ENCODE measurements at regions not wholly inside any gene's neighbourhood (a gene's known extent, or its start where the extent isn't known, plus 50 kb on each side); places are given as distances from the start of the nearest gene placed in this dataset.
"Not testable (repeated sequence)": the region's sequence is repeated elsewhere in the genome, so short reads cannot be mapped to it uniquely, and the experiment has no call there.

GRCh38 chr15:96166223-96167200, 164.0 kb upstream of the NR2F2 start:
- FAIRE-seq, result no peak
- no peak for DNase-seq (ENCODE audit: low read depth, low spot score)
- no peak overlapping the region for H3K27ac ChIP-seq (ENCODE audit: control insufficient read depth, insufficient read depth, low read length)

GRCh38 chr15:96170616-96170978, 159.9 kb upstream of the NR2F2 start:
- H3K36me3 ChIP-seq (ENCODE audit: control insufficient read depth in 2 of 2, extremely low read depth in 1 of 2, insufficient read depth in 2 of 2, low read length in 2 of 2); H3K9me3 ChIP-seq (ENCODE audit: control insufficient read depth, low read depth, low read length); H2AFZ ChIP-seq (ENCODE audit: control insufficient read depth, low read length); DNase-seq (ENCODE audit: low read depth, low spot score); dilution Hi-C loops (cut with MboI; ENCODE audit: extremely low pct_ligation_motif_present, low sequenced_read_pairs); H3K4me3 ChIP-seq (ENCODE audit: control insufficient read depth in 2 of 3, extremely low read depth in 1 of 3, insufficient read depth in 2 of 3, low read depth in 1 of 3, low read length in 3 of 3); H3K4me2 ChIP-seq (ENCODE audit: control insufficient read depth, extremely low read depth, insufficient read depth, low read depth, low read length); FAIRE-seq; H3K79me2 ChIP-seq (ENCODE audit: control insufficient read depth, insufficient read depth, low read length); H4K20me1 ChIP-seq (ENCODE audit: control insufficient read depth, extremely low read depth, insufficient read depth, low read length); H3K27me3 ChIP-seq (ENCODE audit: control insufficient read depth, extremely low read depth, insufficient read depth, low read length); H3K9ac ChIP-seq (ENCODE audit: control insufficient read depth, extremely low read depth, insufficient read depth, low read length); H3K4me1 ChIP-seq (ENCODE audit: control insufficient read depth, extremely low read depth, insufficient read depth, low read length); H3K9me1 ChIP-seq (ENCODE audit: control insufficient read depth, extremely low read depth, insufficient read depth, low read length); H3K27ac ChIP-seq (ENCODE audit: control insufficient read depth, insufficient read depth, low read length): not testable (repeated sequence)

More at GRCh38 chr15:96166223-96167200, 164.0 kb upstream of the NR2F2 start:
- TF ChIP-seq CTCF (optimal IDR thresholded peaks at IDR 0.05 in 1 of 3, IDR thresholded peaks at IDR 0.05 in 1 of 3, conservative IDR thresholded peaks at IDR 0.05 in 1 of 3; ENCODE audit: extremely low read depth in 1 of 3, insufficient read depth in 2 of 3, low read length in 3 of 3), result no peak
- no peak for TF ChIP-seq EZH2 (IDR thresholded peaks at IDR 0.05; ENCODE audit: low read length)
- no peaks in the 10 kb centered on the region for H3K79me2 ChIP-seq (ENCODE audit: control insufficient read depth, insufficient read depth, low read length)
- no peak overlapping the region for H3K4me2 ChIP-seq (ENCODE audit: control insufficient read depth, extremely low read depth, insufficient read depth, low read depth, low read length)
- no peaks in the 10 kb centered on the region for H3K9me1 ChIP-seq (ENCODE audit: control insufficient read depth, extremely low read depth, insufficient read depth, low read length)
- no peaks in the 10 kb centered on the region for H3K36me3 ChIP-seq (ENCODE audit: control insufficient read depth in 2 of 2, extremely low read depth in 1 of 2, insufficient read depth in 2 of 2, low read length in 2 of 2)
- no peaks in the 10 kb centered on the region for H4K20me1 ChIP-seq (ENCODE audit: control insufficient read depth, extremely low read depth, insufficient read depth, low read length)
- no peak overlapping the region for H3K4me3 ChIP-seq (ENCODE audit: control insufficient read depth in 2 of 3, extremely low read depth in 1 of 3, insufficient read depth in 2 of 3, low read depth in 1 of 3, low read length in 3 of 3)
- no peak overlapping the region for H2AFZ ChIP-seq (ENCODE audit: control insufficient read depth, low read length)
- H3K27me3 ChIP-seq (ENCODE audit: control insufficient read depth, extremely low read depth, insufficient read depth, low read length), result no peaks in the 10 kb centered on the region
- no peaks in the 10 kb centered on the region for H3K4me1 ChIP-seq (ENCODE audit: control insufficient read depth, extremely low read depth, insufficient read depth, low read length)
- no peaks in the 10 kb centered on the region for H3K9me3 ChIP-seq (ENCODE audit: control insufficient read depth, low read depth, low read length)
- no peak overlapping the region for H3K9ac ChIP-seq (ENCODE audit: control insufficient read depth, extremely low read depth, insufficient read depth, low read length)
- dilution Hi-C loops (cut with MboI; ENCODE audit: extremely low pct_ligation_motif_present, low sequenced_read_pairs), result no loop called here

All from keratinocyte (primary cell).